Prostate gland (tissue), 2 donors: ENCODE measurements at regions not wholly inside any gene's neighbourhood (a gene's known extent, or its start where the extent isn't known, plus 50 kb on each side); places are given as distances from the start of the nearest gene placed in this dataset.

Experiments
- POLR2A ChIP-seq: fragments of 450-650 bp; IDR thresholded peaks from one replicate; pipeline ENCODE4 v1.6.1; 2016; ENCODE audit warnings: antibody characterized with exemption, mild to moderate bottlenecking
- TF ChIP-seq, protein P1 (sequence below), 4 experiments: fragments of 200-600 bp in 2 of 4; fragments of 450-650 bp in 2 of 4; sonication (generic) in 2 of 4; IDR thresholded peaks; 1 replicate in 3 of 4; 2 replicates in 1 of 4; pipeline ENCODE4 v1.5.1; 2016 to 2019; ENCODE audit warnings: antibody characterized with exemption in 4 of 4, mild to moderate bottlenecking in 2 of 4, moderate library complexity in 2 of 4

DNA sequence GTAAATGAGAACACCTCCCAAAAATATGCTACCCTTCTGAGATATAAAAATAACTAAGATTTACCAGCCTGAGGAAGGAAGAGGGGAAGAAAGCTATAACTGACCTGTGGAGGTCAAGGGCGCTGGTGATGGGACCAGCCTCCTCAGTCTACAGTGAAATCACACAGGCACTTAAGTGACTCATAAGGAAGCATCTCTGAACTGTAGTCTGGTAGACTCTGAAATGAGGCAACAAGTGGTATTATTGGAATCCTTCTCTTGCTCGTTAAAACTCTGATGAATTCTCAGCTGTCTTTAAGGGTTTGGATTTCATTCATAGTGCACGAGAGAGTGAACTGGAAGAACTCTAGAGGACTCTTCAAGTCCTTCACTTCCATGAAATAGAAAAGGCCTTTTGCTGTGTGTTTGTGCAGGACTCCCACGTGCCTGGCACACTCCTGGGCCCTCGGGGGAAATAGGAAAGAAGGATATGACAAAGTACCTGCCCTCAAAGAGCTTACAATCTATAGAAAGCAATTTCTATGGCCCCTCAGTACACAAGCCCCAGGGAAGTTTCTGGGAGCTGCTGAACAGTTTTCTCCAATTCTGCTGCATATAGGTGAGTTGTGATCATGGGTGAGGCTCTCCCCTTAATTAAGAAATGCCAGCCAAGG, 231.8 kb upstream of the RREB1 start:
- TF ChIP-seq POLR2A, result no peak
- TF ChIP-seq, protein P1, sequence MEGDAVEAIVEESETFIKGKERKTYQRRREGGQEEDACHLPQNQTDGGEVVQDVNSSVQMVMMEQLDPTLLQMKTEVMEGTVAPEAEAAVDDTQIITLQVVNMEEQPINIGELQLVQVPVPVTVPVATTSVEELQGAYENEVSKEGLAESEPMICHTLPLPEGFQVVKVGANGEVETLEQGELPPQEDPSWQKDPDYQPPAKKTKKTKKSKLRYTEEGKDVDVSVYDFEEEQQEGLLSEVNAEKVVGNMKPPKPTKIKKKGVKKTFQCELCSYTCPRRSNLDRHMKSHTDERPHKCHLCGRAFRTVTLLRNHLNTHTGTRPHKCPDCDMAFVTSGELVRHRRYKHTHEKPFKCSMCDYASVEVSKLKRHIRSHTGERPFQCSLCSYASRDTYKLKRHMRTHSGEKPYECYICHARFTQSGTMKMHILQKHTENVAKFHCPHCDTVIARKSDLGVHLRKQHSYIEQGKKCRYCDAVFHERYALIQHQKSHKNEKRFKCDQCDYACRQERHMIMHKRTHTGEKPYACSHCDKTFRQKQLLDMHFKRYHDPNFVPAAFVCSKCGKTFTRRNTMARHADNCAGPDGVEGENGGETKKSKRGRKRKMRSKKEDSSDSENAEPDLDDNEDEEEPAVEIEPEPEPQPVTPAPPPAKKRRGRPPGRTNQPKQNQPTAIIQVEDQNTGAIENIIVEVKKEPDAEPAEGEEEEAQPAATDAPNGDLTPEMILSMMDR (IDR thresholded peaks at IDR 0.05), result no peak
